Frontal cortex (tissue), 3 donors: ENCODE measurements at regions not wholly inside any gene's neighbourhood (a gene's known extent, or its start where the extent isn't known, plus 50 kb on each side); places are given as distances from the start of the nearest gene placed in this dataset.
"Not testable (repeated sequence)": the region's sequence is repeated elsewhere in the genome, so short reads cannot be mapped to it uniquely, and the experiment has no call there.

ENCODE experiments used
- DNase-seq, 2 donors: peaks; one replicate each; pipeline ENCODE4 v3.0.0; 2012; ENCODE audit warnings: low spot score in 2 of 2
- FAIRE-seq: peaks from 2 replicates; lab custom pipeline; 2012; peaks lifted over from hg19 to GRCh38; lab: Jason Lieb, UNC
- donor health status: control.
- donor health status: control.
- donor health status: control.

- FAIRE-seq (no peak), DNase-seq (no peak)
Measured at GRCh38 chr20:54323227-54323734, 115.4 kb downstream of the PFDN4 start.

- DNase-seq (no peak), FAIRE-seq (no peak)
Measured at GRCh38 chr20:54324041-54324440, 116.2 kb downstream of the PFDN4 start.

- DNase-seq (no peak), FAIRE-seq (no peak)
Measured at GRCh38 chr20:54324652-54325285, 116.9 kb downstream of the PFDN4 start.

GRCh38 chr20:54335299-54335698, 127.4 kb downstream of the PFDN4 start:
- DNase-seq (no peak), FAIRE-seq (no peak)

- FAIRE-seq (no peak), DNase-seq (no peak)
Measured at GRCh38 chr20:54337144-54337543, 129.3 kb downstream of the PFDN4 start.

- DNase-seq (no peak), FAIRE-seq (no peak)
Measured at GRCh38 chr20:54339093-54339492, 131.2 kb downstream of the PFDN4 start.

GRCh38 chr20:54340206-54340605, 132.3 kb downstream of the PFDN4 start:
- DNase-seq (no peak), FAIRE-seq (no peak)

GRCh38 chr20:54340667-54341081, 132.8 kb downstream of the PFDN4 start:
- FAIRE-seq (no peak), DNase-seq (no peak)

GRCh38 chr20:54342258-54342920, 133.0 kb upstream of the DOK5 start:
- DNase-seq (no peak), FAIRE-seq (no peak)

- DNase-seq = no peak
- no peak for FAIRE-seq
Measured at GRCh38 chr20:54343099-54343498, 132.3 kb upstream of the DOK5 start.

- DNase-seq (no peak), FAIRE-seq (no peak)
Measured at GRCh38 chr20:54343634-54344033, 131.8 kb upstream of the DOK5 start.

- DNase-seq = no peak
- FAIRE-seq = no peak
Measured at GRCh38 chr20:54344832-54345231, 130.6 kb upstream of the DOK5 start.

- DNase-seq (no peak), FAIRE-seq (no peak)
Measured at GRCh38 chr20:54345301-54345724, 130.1 kb upstream of the DOK5 start.

GRCh38 chr20:54345821-54346220, 129.6 kb upstream of the DOK5 start:
- DNase-seq (no peak), FAIRE-seq (no peak)

GRCh38 chr20:54346276-54346675, 129.1 kb upstream of the DOK5 start:
- no peak for FAIRE-seq

GRCh38 chr20:54347166-54347833, 128.1 kb upstream of the DOK5 start:
- DNase-seq = no peak

More at GRCh38 chr20:54346276-54346675, 129.1 kb upstream of the DOK5 start:
- DNase-seq = no peak

GRCh38 chr20:54350415-54350814, 125.0 kb upstream of the DOK5 start:
- FAIRE-seq (no peak), DNase-seq (no peak)

More at GRCh38 chr20:54347166-54347833, 128.1 kb upstream of the DOK5 start:
- FAIRE-seq = no peak

- DNase-seq = no peak
- no peak for FAIRE-seq
Measured at GRCh38 chr20:54351371-54352136, 123.8 kb upstream of the DOK5 start.

GRCh38 chr20:54352541-54352940, 122.9 kb upstream of the DOK5 start:
- DNase-seq, FAIRE-seq: not testable (repeated sequence)

- no peak for FAIRE-seq
Measured at GRCh38 chr20:54353292-54353691, 122.1 kb upstream of the DOK5 start.

More at GRCh38 chr20:54353292-54353691, 122.1 kb upstream of the DOK5 start:
- no peak for DNase-seq
